ENCODE measurements at regions not wholly inside any gene's neighbourhood (a gene's known extent, or its start where the extent isn't known, plus 50 kb on each side); places are given as distances from the start of the nearest gene placed in this dataset.

GRCh38 chr5:116830079-116830478 lies 255.5 kb upstream of the SEMA6A start:
- Histone ChIP-seq H3K4me3 (ENCODE audit: insufficient read length, low read depth) (no peak overlapping the region), H3K36me3 (ENCODE audit: insufficient read depth, insufficient read length, low read length) (no peaks in the 10 kb centered on the region), H3K4me1 (ENCODE audit: insufficient read depth, insufficient read length) (no peaks in the 10 kb centered on the region), H3K9ac (ENCODE audit: insufficient read length, low read depth) (no peak overlapping the region), H3K27me3 (ENCODE audit: insufficient read depth, insufficient read length) (no peaks in the 10 kb centered on the region), H3K9me3 (ENCODE audit: insufficient read depth, low read length) (no peaks in the 10 kb centered on the region)
- TF ChIP-seq ZNF274 (IDR thresholded peaks at IDR 0.05; ENCODE audit: low read depth, low read length) (no peak), YY1 (IDR thresholded peaks at IDR 0.05; ENCODE audit: insufficient read depth, insufficient read length) (no peak), SUZ12 (IDR thresholded peaks at IDR 0.05; ENCODE audit: extremely low read depth, insufficient read depth, insufficient read length) (no peak)
- DNase-seq (ENCODE audit: low read depth, low spot score), result no peak

- peaks cover 7% of the 10 kb centered on the region; the same call in 1 of the 2 replicates for H3K9me3 ChIP-seq (ENCODE audit: insufficient read depth, low read length)
- no peak overlapping the region for H3K4me3 ChIP-seq (ENCODE audit: insufficient read length, low read depth)
- H3K9ac ChIP-seq (ENCODE audit: insufficient read length, low read depth), result no peak overlapping the region
- no peaks in the 10 kb centered on the region for H3K4me1 ChIP-seq (ENCODE audit: insufficient read depth, insufficient read length)
- TF ChIP-seq ZNF274 (IDR thresholded peaks at IDR 0.05; ENCODE audit: low read depth, low read length) (no peak), YY1 (IDR thresholded peaks at IDR 0.05; ENCODE audit: insufficient read depth, insufficient read length) (no peak), SUZ12 (IDR thresholded peaks at IDR 0.05; ENCODE audit: extremely low read depth, insufficient read depth, insufficient read length) (no peak)
- no peaks in the 10 kb centered on the region for H3K36me3 ChIP-seq (ENCODE audit: insufficient read depth, insufficient read length, low read length)
- H3K27me3 ChIP-seq (ENCODE audit: insufficient read depth, insufficient read length), result no peaks in the 10 kb centered on the region
- DNase-seq (ENCODE audit: low read depth, low spot score), result no peak
Observed at GRCh38 chr5:116827078-116827477, 252.5 kb upstream of the SEMA6A start.

- DNase-seq (ENCODE audit: low read depth, low spot score), result no peak
- H3K9me3 ChIP-seq (ENCODE audit: insufficient read depth, low read length), result peaks cover 7% of the 10 kb centered on the region; the same call in 1 of the 2 replicates
- TF ChIP-seq ZNF274 (IDR thresholded peaks at IDR 0.05; ENCODE audit: low read depth, low read length), result no peak
- TF ChIP-seq YY1 (IDR thresholded peaks at IDR 0.05; ENCODE audit: insufficient read depth, insufficient read length), result no peak
- H3K27me3 ChIP-seq (ENCODE audit: insufficient read depth, insufficient read length), result no peaks in the 10 kb centered on the region
- H3K4me3 ChIP-seq (ENCODE audit: insufficient read length, low read depth), result no peak overlapping the region
- H3K4me1 ChIP-seq (ENCODE audit: insufficient read depth, insufficient read length), result no peaks in the 10 kb centered on the region
- H3K9ac ChIP-seq (ENCODE audit: insufficient read length, low read depth), result no peak overlapping the region
- H3K36me3 ChIP-seq (ENCODE audit: insufficient read depth, insufficient read length, low read length), result no peaks in the 10 kb centered on the region
Observed at GRCh38 chr5:116825486-116825885, 250.9 kb upstream of the SEMA6A start.

- Histone ChIP-seq H3K9me3 (ENCODE audit: insufficient read depth, low read length) (peaks cover 7% of the 10 kb centered on the region; the same call in 1 of the 2 replicates), H3K4me1 (ENCODE audit: insufficient read depth, insufficient read length) (no peaks in the 10 kb centered on the region), H3K4me3 (ENCODE audit: insufficient read length, low read depth) (no peak overlapping the region), H3K27me3 (ENCODE audit: insufficient read depth, insufficient read length) (no peaks in the 10 kb centered on the region), H3K9ac (ENCODE audit: insufficient read length, low read depth) (no peak overlapping the region), H3K36me3 (ENCODE audit: insufficient read depth, insufficient read length, low read length) (no peaks in the 10 kb centered on the region)
- no peak for TF ChIP-seq YY1 (IDR thresholded peaks at IDR 0.05; ENCODE audit: insufficient read depth, insufficient read length)
- TF ChIP-seq SUZ12 (IDR thresholded peaks at IDR 0.05; ENCODE audit: extremely low read depth, insufficient read depth, insufficient read length), result no peak
- no peak for TF ChIP-seq ZNF274 (IDR thresholded peaks at IDR 0.05; ENCODE audit: low read depth, low read length)
- DNase-seq (ENCODE audit: low read depth, low spot score), result no peak
Observed at GRCh38 chr5:116824751-116825438, 250.3 kb upstream of the SEMA6A start.

GRCh38 chr5:116814626-116815385 lies 240.2 kb upstream of the SEMA6A start:
- TF ChIP-seq SUZ12 (IDR thresholded peaks at IDR 0.05; ENCODE audit: extremely low read depth, insufficient read depth, insufficient read length) (no peak), YY1 (IDR thresholded peaks at IDR 0.05; ENCODE audit: insufficient read depth, insufficient read length) (no peak), ZNF274 (IDR thresholded peaks at IDR 0.05; ENCODE audit: low read depth, low read length) (no peak)
- no peak for DNase-seq (ENCODE audit: low read depth, low spot score)
- H3K36me3 ChIP-seq (ENCODE audit: insufficient read depth, insufficient read length, low read length), result no peaks in the 10 kb centered on the region
- H3K4me1 ChIP-seq (ENCODE audit: insufficient read depth, insufficient read length), result no peaks in the 10 kb centered on the region
- no peak overlapping the region for H3K9ac ChIP-seq (ENCODE audit: insufficient read length, low read depth)
- peaks cover 29% of the 10 kb centered on the region; the same call in 1 of the 2 replicates for H3K9me3 ChIP-seq (ENCODE audit: insufficient read depth, low read length)
- no peak overlapping the region for H3K4me3 ChIP-seq (ENCODE audit: insufficient read length, low read depth)
- no peaks in the 10 kb centered on the region for H3K27me3 ChIP-seq (ENCODE audit: insufficient read depth, insufficient read length)

- H3K36me3 ChIP-seq (ENCODE audit: insufficient read depth, insufficient read length, low read length), result no peaks in the 10 kb centered on the region
- H3K9ac ChIP-seq (ENCODE audit: insufficient read length, low read depth), result no peak overlapping the region
- TF ChIP-seq YY1 (IDR thresholded peaks at IDR 0.05; ENCODE audit: insufficient read depth, insufficient read length), result no peak
- TF ChIP-seq ZNF274 (IDR thresholded peaks at IDR 0.05; ENCODE audit: low read depth, low read length), result no peak
- TF ChIP-seq SUZ12 (IDR thresholded peaks at IDR 0.05; ENCODE audit: extremely low read depth, insufficient read depth, insufficient read length), result no peak
- no peaks in the 10 kb centered on the region for H3K27me3 ChIP-seq (ENCODE audit: insufficient read depth, insufficient read length)
- no peak for DNase-seq (ENCODE audit: low read depth, low spot score)
- peaks cover 29% of the 10 kb centered on the region; the same call in 1 of the 2 replicates for H3K9me3 ChIP-seq (ENCODE audit: insufficient read depth, low read length)
- H3K4me1 ChIP-seq (ENCODE audit: insufficient read depth, insufficient read length), result no peaks in the 10 kb centered on the region
- H3K4me3 ChIP-seq (ENCODE audit: insufficient read length, low read depth), result no peak overlapping the region
Observed at GRCh38 chr5:116813906-116814305, 239.3 kb upstream of the SEMA6A start.

- DNase-seq (ENCODE audit: low read depth, low spot score), result no peak
- Histone ChIP-seq H3K9me3 (ENCODE audit: insufficient read depth, low read length) (peaks cover 29% of the 10 kb centered on the region; the same call in 1 of the 2 replicates), H3K36me3 (ENCODE audit: insufficient read depth, insufficient read length, low read length) (no peaks in the 10 kb centered on the region), H3K9ac (ENCODE audit: insufficient read length, low read depth) (no peak overlapping the region), H3K27me3 (ENCODE audit: insufficient read depth, insufficient read length) (no peaks in the 10 kb centered on the region), H3K4me3 (ENCODE audit: insufficient read length, low read depth) (no peak overlapping the region), H3K4me1 (ENCODE audit: insufficient read depth, insufficient read length) (no peaks in the 10 kb centered on the region)
- no peak for TF ChIP-seq YY1 (IDR thresholded peaks at IDR 0.05; ENCODE audit: insufficient read depth, insufficient read length)
- no peak for TF ChIP-seq ZNF274 (IDR thresholded peaks at IDR 0.05; ENCODE audit: low read depth, low read length)
- no peak for TF ChIP-seq SUZ12 (IDR thresholded peaks at IDR 0.05; ENCODE audit: extremely low read depth, insufficient read depth, insufficient read length)
Observed at GRCh38 chr5:116813356-116813755, 238.7 kb upstream of the SEMA6A start.

Data from NT2/D1 (cell line).